GM12892 (cell line): ENCODE measurements at regions not wholly inside any gene's neighbourhood (a gene's known extent, or its start where the extent isn't known, plus 50 kb on each side); places are given as distances from the start of the nearest gene placed in this dataset.

Experiments
- DNase-seq: peaks from one replicate; pipeline ENCODE4 v3.0.0; 2011; ENCODE audit not compliant: insufficient read length
- FAIRE-seq: peaks from 2 replicates; lab custom pipeline; 2011; peaks lifted over from hg19 to GRCh38; lab: Jason Lieb, UNC
- POLR2A ChIP-seq: IDR thresholded peaks from 2 replicates; pipeline ENCODE4 v1.6.1; 2011; ENCODE audit warnings: low read depth, low read length, control low read depth
- POLR2AphosphoS5 ChIP-seq: IDR thresholded peaks from 2 replicates; pipeline ENCODE4 v1.6.1; 2011; ENCODE audit warnings: low read depth, low read length, control low read depth
- TAF1 ChIP-seq: IDR thresholded peaks from 2 replicates; pipeline ENCODE4 v1.6.1; 2011; ENCODE audit warnings: low read depth, mild to moderate bottlenecking, control low read depth, low read length, borderline replicate concordance

- no peak for TF ChIP-seq POLR2A
- no peak for TF ChIP-seq POLR2AphosphoS5
- TF ChIP-seq TAF1, result no peak
- FAIRE-seq (no peak), DNase-seq (no peak)
Observed at GRCh38 chr2:220648628-220649027, 923.5 kb downstream of the EPHA4 start.

GRCh38 chr2:220653776-220654175 lies 918.3 kb downstream of the EPHA4 start:
- DNase-seq, result no peak
- TF ChIP-seq TAF1, result no peak
- no peak for TF ChIP-seq POLR2A
- no peak for TF ChIP-seq POLR2AphosphoS5
- FAIRE-seq, result no peak

GRCh38 chr2:220654322-220654721 lies 917.8 kb downstream of the EPHA4 start:
- DNase-seq, result no peak
- FAIRE-seq, result no peak
- TF ChIP-seq POLR2A, result no peak
- TF ChIP-seq POLR2AphosphoS5, result no peak
- no peak for TF ChIP-seq TAF1

- no peak for TF ChIP-seq TAF1
- TF ChIP-seq POLR2A, result no peak
- TF ChIP-seq POLR2AphosphoS5, result no peak
- FAIRE-seq, result no peak
- DNase-seq, result no peak
Observed at GRCh38 chr2:220660277-220661145, 911.6 kb downstream of the EPHA4 start.

- TF ChIP-seq POLR2AphosphoS5, result no peak
- TF ChIP-seq TAF1, result no peak
- TF ChIP-seq POLR2A, result no peak
- no peak for FAIRE-seq
- DNase-seq, result no peak
Observed at GRCh38 chr2:220662431-220662830, 909.7 kb downstream of the EPHA4 start.

GRCh38 chr2:220663065-220663464 lies 909.0 kb downstream of the EPHA4 start:
- TF ChIP-seq POLR2AphosphoS5, result no peak
- no peak for TF ChIP-seq TAF1
- TF ChIP-seq POLR2A, result no peak
- DNase-seq, result no peak
- FAIRE-seq, result no peak

- FAIRE-seq (no peak), DNase-seq (no peak)
Observed at GRCh38 chr2:220664272-220665107, 907.6 kb downstream of the EPHA4 start.

GRCh38 chr2:220665108-220665471 lies 907.0 kb downstream of the EPHA4 start:
- TF ChIP-seq POLR2AphosphoS5, result no peak
- TF ChIP-seq TAF1, result no peak
- TF ChIP-seq POLR2A, result no peak
- DNase-seq (no peak), FAIRE-seq (no peak)

More at GRCh38 chr2:220664272-220665107, 907.6 kb downstream of the EPHA4 start:
- TF ChIP-seq TAF1 (no peak), POLR2AphosphoS5 (no peak), POLR2A (no peak)

- no peak for FAIRE-seq
Observed at GRCh38 chr2:220669324-220669723, 902.8 kb downstream of the EPHA4 start.

GRCh38 chr2:220670511-220670910 lies 901.6 kb downstream of the EPHA4 start:
- no peak for DNase-seq
- no peak for FAIRE-seq
- no peak for TF ChIP-seq POLR2A
- TF ChIP-seq POLR2AphosphoS5, result no peak

More at GRCh38 chr2:220669324-220669723, 902.8 kb downstream of the EPHA4 start:
- TF ChIP-seq POLR2A (no peak), POLR2AphosphoS5 (no peak), TAF1 (no peak)
- no peak for DNase-seq

GRCh38 chr2:220673151-220673874 lies 898.8 kb downstream of the EPHA4 start:
- no peak for DNase-seq
- TF ChIP-seq POLR2A (no peak), TAF1 (no peak), POLR2AphosphoS5 (no peak)
- FAIRE-seq, result no peak
